Activated T-cell treated with anti-CD3 and anti-CD28 coated beads for 4 hours (primary cell): ENCODE measurements at regions not wholly inside any gene's neighbourhood (a gene's known extent, or its start where the extent isn't known, plus 50 kb on each side); places are given as distances from the start of the nearest gene placed in this dataset.
"Not testable (repeated sequence)": the region's sequence is repeated elsewhere in the genome, so short reads cannot be mapped to it uniquely, and the experiment has no call there.

Experiments used
- DNase-seq: peaks from one replicate; pipeline ENCODE4 v3.0.0-alpha.2; 2020

GRCh38 chr11:70886256-70886655 lies 366.1 kb downstream of the SHANK2 start:
- no peak for DNase-seq

- no peak for DNase-seq
Observed at GRCh38 chr11:70886676-70887541, 365.5 kb downstream of the SHANK2 start.

- no peak for DNase-seq
Observed at GRCh38 chr11:70887542-70887827, 364.9 kb downstream of the SHANK2 start.

GRCh38 chr11:70888061-70888460 lies 364.3 kb downstream of the SHANK2 start:
- DNase-seq, result no peak

- no peak for DNase-seq
Observed at GRCh38 chr11:70889411-70889810, 363.0 kb downstream of the SHANK2 start.

GRCh38 chr11:70891844-70892380 lies 360.5 kb downstream of the SHANK2 start:
- DNase-seq, result no peak

- DNase-seq, result no peak
Observed at GRCh38 chr11:70892889-70893288, 359.5 kb downstream of the SHANK2 start.

GRCh38 chr11:70894566-70895365 lies 357.6 kb downstream of the SHANK2 start:
- no peak for DNase-seq

GRCh38 chr11:70895366-70895670 lies 357.1 kb downstream of the SHANK2 start:
- no peak for DNase-seq

- no peak for DNase-seq
Observed at GRCh38 chr11:70897429-70897828, 354.9 kb downstream of the SHANK2 start.

- no peak for DNase-seq
Observed at GRCh38 chr11:70899616-70900015, 352.8 kb downstream of the SHANK2 start.

- DNase-seq, result no peak
Observed at GRCh38 chr11:70900540-70900939, 351.8 kb downstream of the SHANK2 start.

GRCh38 chr11:70901951-70902521 lies 350.3 kb downstream of the SHANK2 start:
- no peak for DNase-seq

GRCh38 chr11:70903229-70903628 lies 349.1 kb downstream of the SHANK2 start:
- DNase-seq, result not testable (repeated sequence)

- DNase-seq, result no peak
Observed at GRCh38 chr11:70906101-70906500, 346.3 kb downstream of the SHANK2 start.

GRCh38 chr11:70908223-70908622 lies 344.2 kb downstream of the SHANK2 start:
- DNase-seq, result no peak

GRCh38 chr11:70910835-70911234 lies 341.5 kb downstream of the SHANK2 start:
- no peak for DNase-seq

- DNase-seq, result no peak
Observed at GRCh38 chr11:70912226-70912840, 340.0 kb downstream of the SHANK2 start.

- DNase-seq, result no peak
Observed at GRCh38 chr11:70913715-70914231, 338.6 kb downstream of the SHANK2 start.

GRCh38 chr11:70914496-70914895 lies 337.9 kb downstream of the SHANK2 start:
- DNase-seq, result no peak

- DNase-seq, result no peak
Observed at GRCh38 chr11:70915158-70915985, 337.0 kb downstream of the SHANK2 start.

GRCh38 chr11:70916351-70916750 lies 336.0 kb downstream of the SHANK2 start:
- DNase-seq, result no peak
